Esophagus muscularis mucosa (tissue), 4 donors: ENCODE measurements at regions not wholly inside any gene's neighbourhood (a gene's known extent, or its start where the extent isn't known, plus 50 kb on each side); places are given as distances from the start of the nearest gene placed in this dataset.

Source experiments
- CTCF ChIP-seq, 3 experiments: fragments of 200-600 bp in 2 of 3; fragments of 450-650 bp in 1 of 3; sonication (generic) in 2 of 3; IDR thresholded peaks; one replicate each; pipeline ENCODE4 v1.5.1; 2017 to 2019; ENCODE audit warnings: antibody characterized with exemption in 3 of 3, mild to moderate bottlenecking in 2 of 3, moderate library complexity in 1 of 3
- EP300 ChIP-seq: sonication (generic); formaldehyde crosslinking; IDR thresholded peaks from one replicate; pipeline ENCODE4 v1.6.1; 2017; ENCODE audit warnings: antibody characterized with exemption
- POLR2A ChIP-seq: fragments of 450-650 bp; IDR thresholded peaks from one replicate; pipeline ENCODE4 v1.6.1; 2017; ENCODE audit warnings: antibody characterized with exemption, moderate library complexity, mild to moderate bottlenecking, low read depth
- POLR2AphosphoS5 ChIP-seq, 2 donors: sonication (generic); formaldehyde crosslinking; IDR thresholded peaks; one replicate each; pipeline ENCODE4 v1.6.1; 2017; ENCODE audit warnings: antibody characterized with exemption in 2 of 2

GRCh38 chr12:41715256-41715655 is 429.4 kb downstream of the GXYLT1 start:
- TF ChIP-seq POLR2A (no peak), CTCF (IDR thresholded peaks at IDR 0.05) (no peak), EP300 (no peak), POLR2AphosphoS5 (IDR thresholded peaks at IDR 0.05) (no peak)
